GM10248 (cell line): ENCODE measurements at regions not wholly inside any gene's neighbourhood (a gene's known extent, or its start where the extent isn't known, plus 50 kb on each side); places are given as distances from the start of the nearest gene placed in this dataset.

ENCODE experiments used
- CTCF ChIA-PET: fragments of 300-600 bp; sonication (Branson Sonifier 250); formaldehyde crosslinking; extraction: SDS; loops from one replicate; lab custom pipeline; 2021; ENCODE audit warnings: antibody characterized with exemption; lab: Yijun Ruan, JAX
- POLR2A ChIA-PET: fragments of 350-650 bp; sonication (Branson Sonifier 250); formaldehyde crosslinking; extraction: SDS; loops from one replicate; lab custom pipeline; 2020; ENCODE audit warnings: antibody characterized with exemption; lab: Yijun Ruan, JAX
- DNase-seq: peaks from one replicate; pipeline ENCODE4 v3.0.0; 2012; ENCODE audit errors: extremely low spot score
- TF ChIP-seq, protein P1 (sequence below): IDR thresholded peaks from 2 replicates; pipeline ENCODE4 v1.5.1; 2012; ENCODE audit warnings: mild to moderate bottlenecking, low read depth; ENCODE audit errors: extremely low read depth, missing control alignments, control extremely low read depth

DNA sequence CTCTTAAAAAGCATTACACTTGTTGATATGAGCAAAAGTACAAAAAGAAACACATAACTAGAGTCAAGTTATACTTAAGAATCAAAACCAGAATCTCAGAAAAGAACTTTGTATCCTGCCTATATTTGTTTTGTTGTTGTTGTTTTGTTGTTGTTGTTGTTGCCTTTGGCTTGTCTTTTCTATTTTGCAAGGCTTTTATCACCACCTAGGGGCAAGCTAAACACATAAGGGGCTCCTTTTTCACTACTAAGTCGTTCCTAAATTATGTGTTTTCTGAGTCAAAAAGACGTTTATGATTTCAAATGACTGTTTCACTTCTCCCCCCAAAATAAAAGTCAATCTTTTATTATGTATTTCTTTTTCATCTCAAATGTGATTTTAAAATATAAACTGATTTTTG, 250.2 kb downstream of the RBM26 start:
- no peak for DNase-seq
- TF ChIP-seq, protein P1, sequence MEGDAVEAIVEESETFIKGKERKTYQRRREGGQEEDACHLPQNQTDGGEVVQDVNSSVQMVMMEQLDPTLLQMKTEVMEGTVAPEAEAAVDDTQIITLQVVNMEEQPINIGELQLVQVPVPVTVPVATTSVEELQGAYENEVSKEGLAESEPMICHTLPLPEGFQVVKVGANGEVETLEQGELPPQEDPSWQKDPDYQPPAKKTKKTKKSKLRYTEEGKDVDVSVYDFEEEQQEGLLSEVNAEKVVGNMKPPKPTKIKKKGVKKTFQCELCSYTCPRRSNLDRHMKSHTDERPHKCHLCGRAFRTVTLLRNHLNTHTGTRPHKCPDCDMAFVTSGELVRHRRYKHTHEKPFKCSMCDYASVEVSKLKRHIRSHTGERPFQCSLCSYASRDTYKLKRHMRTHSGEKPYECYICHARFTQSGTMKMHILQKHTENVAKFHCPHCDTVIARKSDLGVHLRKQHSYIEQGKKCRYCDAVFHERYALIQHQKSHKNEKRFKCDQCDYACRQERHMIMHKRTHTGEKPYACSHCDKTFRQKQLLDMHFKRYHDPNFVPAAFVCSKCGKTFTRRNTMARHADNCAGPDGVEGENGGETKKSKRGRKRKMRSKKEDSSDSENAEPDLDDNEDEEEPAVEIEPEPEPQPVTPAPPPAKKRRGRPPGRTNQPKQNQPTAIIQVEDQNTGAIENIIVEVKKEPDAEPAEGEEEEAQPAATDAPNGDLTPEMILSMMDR, result no peak
- ChIA-PET CTCF (no interaction called here), POLR2A (no interaction called here)

DNA sequence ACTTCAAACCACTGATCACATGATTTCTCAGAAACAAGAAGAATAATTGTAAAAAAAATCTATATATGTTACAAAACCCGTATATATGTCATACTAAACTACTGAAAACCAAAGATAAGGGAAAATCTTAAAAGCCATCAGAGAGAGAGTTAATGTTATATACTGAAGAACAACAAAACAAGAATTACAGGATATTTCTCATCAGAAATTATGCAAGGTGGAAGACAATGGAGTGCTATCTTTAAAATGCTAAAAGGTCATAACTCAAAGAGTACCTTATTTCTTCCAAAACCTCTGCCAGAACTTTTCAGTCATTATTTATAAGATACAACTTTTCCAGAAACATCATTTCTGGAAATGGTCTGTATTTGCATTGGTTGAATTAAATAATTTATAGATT, 256.8 kb downstream of the RBM26 start:
- POLR2A ChIA-PET, result no interaction called here
- CTCF ChIA-PET, result interaction anchor here (1.0 kb wide), 2 partner anchors 9 kb away, joined by 3 read pairs; no protein-coding TSS in a partner anchor
- TF ChIP-seq, protein P1, result no peak
- DNase-seq, result no peak

DNA sequence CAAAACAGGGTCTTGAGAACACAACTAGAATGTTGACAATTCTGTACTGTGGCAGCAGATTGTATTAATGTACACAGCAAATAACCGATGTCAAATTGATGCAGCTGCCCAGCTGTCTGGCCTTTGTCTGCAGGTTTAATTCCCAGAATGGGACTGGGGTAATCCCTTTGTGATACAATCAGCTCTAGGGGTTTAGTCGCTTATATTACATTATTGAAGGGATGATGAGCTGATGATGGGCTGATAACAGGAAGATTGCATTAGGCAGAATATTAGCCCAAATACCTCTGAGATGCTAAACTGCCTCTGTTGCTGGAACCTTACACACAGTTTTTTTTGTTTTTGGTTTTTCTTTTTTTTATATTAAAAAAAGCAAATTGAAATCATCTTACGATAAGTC, 265.0 kb downstream of the RBM26 start:
- CTCF ChIA-PET, result interaction anchor here (1.0 kb wide), 1 partner anchor 12 kb away, joined by 3 read pairs; no protein-coding TSS in a partner anchor
- DNase-seq, result no peak
- POLR2A ChIA-PET, result no interaction called here
- TF ChIP-seq, protein P1, result no peak

DNA sequence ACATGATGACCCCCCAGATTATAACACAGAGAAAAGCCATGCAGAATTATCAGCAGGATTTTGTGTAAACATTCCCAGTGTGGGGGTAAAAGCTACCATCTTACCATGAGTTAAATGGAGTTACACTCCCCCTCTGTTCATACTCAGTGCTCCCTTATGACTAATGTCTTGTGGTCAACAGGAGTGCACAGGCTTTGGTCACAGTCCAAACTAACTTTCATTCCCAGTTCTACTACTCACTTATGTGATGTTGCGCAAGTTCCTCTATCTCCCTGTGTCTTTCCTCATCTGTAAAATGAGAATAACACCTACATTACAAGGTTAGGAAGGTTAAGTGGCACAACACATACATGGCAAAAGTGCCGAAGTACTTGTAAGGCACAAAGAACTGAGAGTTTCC, 277.9 kb downstream of the RBM26 start:
- TF ChIP-seq, protein P1, result no peak
- POLR2A ChIA-PET, result no interaction called here
- DNase-seq, result no peak
- CTCF ChIA-PET, result no interaction called here

DNA sequence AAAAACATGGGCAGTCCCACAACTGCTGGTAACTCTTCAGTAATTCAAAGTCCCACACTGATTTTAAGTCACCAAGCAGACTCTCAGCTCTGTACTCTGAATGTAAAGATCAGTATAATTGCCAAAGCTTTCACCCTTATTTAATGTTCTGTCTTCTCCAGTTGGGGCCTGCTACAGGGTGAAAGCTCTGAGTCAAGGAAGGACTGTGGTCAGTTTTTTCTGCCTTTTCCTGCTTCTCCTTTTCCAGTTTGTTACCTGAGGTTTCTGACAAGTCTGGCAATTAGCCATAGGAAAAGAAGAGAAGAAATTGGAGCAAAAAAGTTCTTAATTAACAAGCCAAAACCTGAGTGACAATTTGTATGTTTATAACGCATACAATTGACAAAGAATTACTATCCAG, 279.3 kb downstream of the RBM26 start:
- TF ChIP-seq, protein P1, result no peak
- DNase-seq, result no peak
- ChIA-PET POLR2A (no interaction called here), CTCF (no interaction called here)

DNA sequence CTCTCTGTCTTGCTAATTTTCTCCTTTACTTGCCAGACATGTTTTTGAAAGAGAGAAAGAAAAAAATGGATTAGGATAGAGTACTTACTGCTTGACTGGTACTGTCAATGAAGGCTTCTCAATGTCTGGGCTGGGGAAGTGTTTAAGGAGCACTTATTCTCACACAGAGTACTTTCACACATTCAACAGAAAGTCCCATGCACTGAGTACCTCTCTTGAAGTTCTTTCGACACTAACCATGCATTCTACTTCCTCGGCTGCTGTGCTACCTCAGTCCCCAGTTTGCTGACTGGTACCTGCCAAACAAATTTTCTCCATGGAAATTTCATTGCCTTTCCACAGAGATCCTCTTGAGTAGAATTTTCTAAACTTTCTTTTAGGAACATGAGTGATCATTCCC, 281.9 kb downstream of the RBM26 start:
- no peak for DNase-seq
- POLR2A ChIA-PET, result no interaction called here
- TF ChIP-seq, protein P1, result no peak
- CTCF ChIA-PET, result no interaction called here

DNA sequence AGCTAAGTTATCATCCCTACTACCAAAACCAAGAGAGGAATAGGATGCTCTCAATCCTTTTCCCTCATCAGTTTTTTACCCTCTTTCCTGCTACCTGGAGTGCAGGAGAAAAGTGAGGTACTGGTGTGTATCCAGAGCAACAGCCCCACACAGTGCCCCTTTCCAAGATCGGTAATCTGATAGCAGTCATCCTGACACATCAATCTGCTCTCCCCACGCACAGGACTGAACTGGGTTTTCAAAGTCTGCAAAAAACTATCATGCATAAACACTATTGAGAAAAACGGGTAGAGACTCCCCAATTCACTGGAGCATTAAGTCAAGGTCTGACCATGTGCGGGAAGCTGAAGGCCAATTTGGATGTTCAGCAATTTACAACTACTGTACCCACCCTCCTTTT, 284.8 kb downstream of the RBM26 start:
- CTCF ChIA-PET, result no interaction called here
- no peak for DNase-seq
- POLR2A ChIA-PET, result no interaction called here
- TF ChIP-seq, protein P1, result no peak
